IPS-NIHi7 (cell line): ENCODE measurements at regions not wholly inside any gene's neighbourhood (a gene's known extent, or its start where the extent isn't known, plus 50 kb on each side); places are given as distances from the start of the nearest gene placed in this dataset.

ENCODE experiments used
- DNase-seq: peaks from one replicate; pipeline ENCODE4 v3.0.0; 2012; ENCODE audit warnings: mixed read lengths; ENCODE audit errors: extremely low spot score

DNA sequence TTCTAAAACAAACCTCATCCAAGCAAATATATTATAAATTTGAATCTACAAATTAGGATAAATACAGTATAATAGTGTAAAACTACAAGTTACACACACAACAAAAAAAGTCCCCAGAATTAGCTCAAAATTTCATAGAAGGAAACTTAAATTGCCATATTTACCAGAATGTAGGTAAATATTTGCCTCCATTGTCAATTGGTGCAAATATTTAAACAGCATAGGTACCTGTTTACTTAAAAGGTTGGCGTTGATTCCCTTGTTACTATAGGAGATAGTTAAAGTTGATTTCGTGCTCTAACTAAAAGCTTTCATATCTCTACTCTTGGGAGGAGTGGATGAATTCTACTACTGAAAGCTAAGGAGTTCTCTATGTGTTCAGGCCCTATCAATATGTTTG lies 111.6 kb upstream of the TENT5A start:
- no peak for DNase-seq

DNA sequence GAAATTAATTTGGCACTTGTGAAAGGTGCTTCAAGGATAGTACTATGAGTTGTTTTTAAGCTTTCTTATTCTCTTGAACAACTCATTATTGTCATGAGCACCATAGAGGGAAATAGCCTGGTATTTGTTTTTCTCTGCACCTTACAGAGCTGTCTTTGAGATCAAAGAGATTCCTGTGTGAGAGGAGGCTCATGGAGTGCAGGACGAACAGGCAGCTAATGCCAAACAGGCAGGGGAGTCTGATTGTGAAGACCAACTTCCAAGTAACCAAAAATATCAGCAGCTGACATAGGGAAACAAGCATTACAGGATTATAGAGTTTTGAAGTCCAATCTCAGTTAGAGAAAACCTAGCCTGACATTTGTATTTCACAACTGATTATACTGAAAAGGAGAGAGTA lies 110.6 kb upstream of the TENT5A start:
- peak; percentile 50 for DNase-seq

DNA sequence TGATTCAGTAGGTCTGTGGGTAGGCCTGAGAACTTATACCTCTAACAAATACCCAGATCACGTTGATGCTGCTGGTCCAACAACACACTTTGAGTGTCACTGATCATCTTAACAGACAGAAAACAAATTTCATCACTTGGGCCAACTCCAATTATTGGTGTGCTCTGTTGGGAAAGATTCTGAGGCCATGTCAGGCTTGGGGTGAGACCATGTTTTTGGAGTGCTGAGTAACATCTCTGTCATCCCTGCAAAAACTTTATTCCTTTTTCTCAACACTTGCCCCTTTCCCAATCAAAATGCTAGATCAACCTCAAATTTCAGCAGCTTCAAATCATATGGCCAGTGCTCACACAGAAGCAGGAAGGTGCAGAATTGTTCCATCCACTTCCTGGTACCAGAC lies 108.8 kb upstream of the TENT5A start:
- DNase-seq = no peak

DNA sequence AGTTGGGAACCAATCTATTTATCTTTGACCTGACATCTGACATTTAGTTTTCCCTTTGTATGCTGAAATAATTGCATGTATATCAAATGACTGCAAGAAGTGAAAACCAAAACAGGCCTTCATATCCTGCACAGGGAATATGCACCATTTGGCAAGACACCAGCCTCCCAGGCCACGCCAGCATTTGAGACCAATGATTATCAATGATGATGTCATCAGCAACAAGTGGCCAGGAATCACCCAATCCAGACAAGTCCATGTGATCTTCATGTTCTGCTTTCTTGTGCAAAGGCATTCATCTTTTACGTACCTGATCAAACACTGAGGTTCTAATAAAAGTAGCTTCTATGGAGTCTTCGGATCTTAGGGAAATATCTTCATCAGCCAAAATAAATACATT lies 107.4 kb upstream of the TENT5A start:
- DNase-seq = no peak

DNA sequence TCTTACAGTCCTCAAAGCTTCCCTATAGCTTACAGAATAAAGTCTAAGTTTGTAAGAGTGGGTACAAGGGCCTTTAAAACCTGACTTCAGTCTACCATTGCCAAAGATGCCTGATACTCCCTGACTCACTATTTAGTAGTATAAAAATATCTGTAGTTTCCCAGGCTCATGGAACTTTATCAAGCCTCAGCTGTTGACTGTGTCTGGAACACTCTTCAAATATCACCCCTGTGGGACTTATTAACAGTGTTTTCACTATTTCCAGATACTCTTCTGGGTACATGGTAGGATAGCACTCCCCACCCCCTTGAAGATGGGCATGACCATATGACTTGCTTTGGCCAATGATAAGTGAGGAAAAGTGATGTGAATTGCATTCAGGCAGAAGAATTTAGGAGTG lies 105.3 kb upstream of the TENT5A start:
- DNase-seq = no peak

DNA sequence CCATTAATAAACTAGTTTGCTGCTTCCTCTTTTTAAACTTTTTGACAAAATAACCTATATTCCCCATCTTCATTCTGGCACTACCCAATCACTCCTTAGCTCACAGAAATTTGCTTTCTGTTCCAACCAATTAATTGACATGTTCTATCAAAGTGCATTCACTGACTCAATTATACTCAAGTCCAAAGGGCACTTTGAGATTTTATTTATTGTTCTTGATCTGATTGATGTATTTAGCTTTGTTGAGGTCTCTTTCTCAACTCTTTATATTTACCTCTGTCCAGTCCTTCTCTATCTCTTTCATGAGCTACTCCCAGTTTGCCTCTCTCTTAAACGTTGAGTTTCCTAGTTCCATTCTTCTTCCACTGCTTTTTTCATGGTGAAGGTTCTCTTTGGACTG lies 104.4 kb upstream of the TENT5A start:
- no peak for DNase-seq

DNA sequence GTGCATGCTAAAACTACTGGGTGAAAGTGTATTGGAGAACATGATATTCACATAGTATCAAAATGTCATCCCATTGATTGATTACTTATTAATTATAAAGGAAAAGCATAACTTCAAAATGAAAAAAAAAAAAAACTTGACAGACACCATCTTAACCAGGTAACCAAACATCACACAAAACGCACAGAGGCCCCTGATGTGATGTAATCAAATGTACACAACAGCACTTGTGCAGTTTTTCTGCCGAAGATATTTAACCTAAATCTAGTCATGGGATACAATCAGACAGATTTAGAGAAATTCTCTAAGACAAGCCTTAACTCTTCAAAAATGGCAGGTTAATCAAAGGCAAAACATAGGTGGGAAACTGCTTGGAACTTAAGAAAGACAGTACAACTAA lies 102.0 kb upstream of the TENT5A start:
- no peak for DNase-seq

DNA sequence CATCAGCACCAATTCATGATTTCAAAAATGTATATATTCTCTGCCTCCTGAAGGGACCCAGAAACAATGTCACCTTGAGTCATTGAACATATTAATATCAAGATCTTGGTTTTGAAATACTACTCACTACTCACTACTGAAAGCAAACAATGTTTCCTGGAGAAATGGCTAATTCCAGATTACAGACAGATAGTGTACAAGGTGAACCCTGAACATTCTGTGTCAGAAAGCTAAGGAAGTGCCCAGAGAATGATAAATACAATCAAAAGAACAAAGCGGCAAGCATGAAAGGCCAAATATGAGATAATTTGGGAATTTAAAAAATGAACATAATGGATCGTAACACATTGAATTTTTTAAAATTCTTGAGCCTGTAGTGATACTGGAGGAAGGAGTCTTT lies 101.5 kb upstream of the TENT5A start:
- no peak for DNase-seq

DNA sequence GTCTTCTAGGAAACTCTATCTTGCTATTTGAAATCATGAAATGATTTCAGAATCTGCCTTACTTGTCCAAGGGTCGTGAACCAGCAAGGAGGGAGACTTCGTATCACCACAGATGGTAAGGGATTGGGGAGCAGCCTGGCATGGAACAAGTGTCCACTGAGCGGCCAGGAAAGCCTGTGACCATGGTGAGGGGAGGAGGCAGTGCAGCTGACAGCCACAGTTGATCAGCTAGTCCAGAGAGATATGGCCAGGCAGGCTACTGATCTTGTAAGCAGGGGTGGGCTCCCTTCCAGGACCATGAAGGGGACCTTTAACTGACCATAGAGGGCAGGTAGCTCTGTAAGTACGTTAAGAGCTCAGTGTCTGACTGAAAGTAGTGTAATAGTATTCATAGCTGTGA lies 96.8 kb upstream of the TENT5A start:
- no peak for DNase-seq

DNA sequence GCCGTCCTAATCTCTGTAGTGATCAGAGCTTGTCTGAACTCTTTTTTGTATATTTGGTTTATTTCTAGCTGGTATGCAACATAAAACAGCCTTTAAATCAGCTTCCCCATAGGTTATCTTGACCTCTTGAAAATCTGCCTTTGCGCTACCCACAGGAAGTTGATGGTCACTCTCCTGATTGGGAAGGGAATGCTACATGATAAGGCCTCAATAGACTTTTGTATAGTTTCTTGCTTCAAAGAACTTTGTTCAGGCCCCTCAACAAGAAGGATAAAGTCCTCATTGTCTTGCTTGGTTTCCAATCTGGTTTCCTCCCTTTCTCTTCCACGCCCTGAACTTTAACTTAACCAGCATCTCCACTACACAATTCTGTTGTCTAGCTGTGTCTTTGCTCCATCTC lies 95.4 kb upstream of the TENT5A start:
- no peak for DNase-seq

DNA sequence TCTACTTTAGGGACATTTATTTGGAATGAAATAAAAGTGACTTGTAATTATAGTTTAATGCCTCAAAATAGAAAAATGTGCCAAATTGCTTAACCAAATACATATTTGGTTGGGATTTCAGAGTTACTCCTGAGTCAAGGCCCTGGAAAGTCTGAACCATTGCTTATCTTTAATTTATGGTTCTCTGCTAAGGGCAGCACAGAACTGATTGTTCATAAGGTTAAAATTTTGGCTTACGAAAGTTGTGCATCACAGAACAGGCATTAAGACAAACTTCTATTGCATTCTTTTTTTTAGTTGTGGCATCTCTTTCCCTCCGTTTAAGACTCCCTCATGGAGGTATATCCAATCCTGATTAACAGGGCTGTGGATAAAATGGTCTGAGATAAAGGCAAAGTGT lies 92.2 kb upstream of the TENT5A start:
- DNase-seq = no peak

DNA sequence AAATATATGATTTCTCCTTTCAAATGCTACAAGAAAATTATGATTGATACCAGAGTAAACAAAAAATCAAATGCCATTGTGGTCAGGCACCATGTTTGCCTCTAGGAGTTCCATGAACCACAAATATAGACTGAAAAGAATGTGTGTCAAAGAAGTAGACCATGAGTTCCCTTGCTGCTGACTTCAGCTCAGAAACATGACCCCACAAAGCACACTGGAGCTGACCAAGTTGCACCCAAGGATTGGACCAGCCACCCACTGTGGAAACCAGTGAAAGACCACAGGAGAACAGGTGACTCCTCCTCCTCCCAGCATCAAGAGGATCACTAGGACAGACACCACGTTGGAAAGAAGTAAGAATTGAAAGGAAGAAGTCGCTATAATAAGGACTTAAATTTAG lies 90.8 kb upstream of the TENT5A start:
- no peak for DNase-seq

DNA sequence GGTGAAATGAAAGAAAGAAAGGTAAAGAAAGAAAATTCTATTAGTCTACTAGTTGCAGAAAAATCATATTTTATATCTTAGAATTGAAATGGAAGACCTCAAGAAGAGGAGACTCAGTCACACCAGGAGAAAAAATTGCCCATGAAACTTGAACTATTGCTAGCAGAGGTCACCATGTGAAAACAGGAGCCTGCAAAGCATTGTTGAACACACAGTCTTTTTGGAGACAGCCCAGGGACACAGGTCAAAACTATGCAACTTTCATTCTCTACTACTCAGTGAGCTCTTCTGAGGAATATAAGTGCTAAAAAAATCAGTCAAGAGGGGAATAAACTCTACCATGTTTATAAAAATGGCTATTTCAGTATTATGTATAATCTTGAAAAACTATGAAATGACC lies 89.8 kb upstream of the TENT5A start:
- DNase-seq = no peak

DNA sequence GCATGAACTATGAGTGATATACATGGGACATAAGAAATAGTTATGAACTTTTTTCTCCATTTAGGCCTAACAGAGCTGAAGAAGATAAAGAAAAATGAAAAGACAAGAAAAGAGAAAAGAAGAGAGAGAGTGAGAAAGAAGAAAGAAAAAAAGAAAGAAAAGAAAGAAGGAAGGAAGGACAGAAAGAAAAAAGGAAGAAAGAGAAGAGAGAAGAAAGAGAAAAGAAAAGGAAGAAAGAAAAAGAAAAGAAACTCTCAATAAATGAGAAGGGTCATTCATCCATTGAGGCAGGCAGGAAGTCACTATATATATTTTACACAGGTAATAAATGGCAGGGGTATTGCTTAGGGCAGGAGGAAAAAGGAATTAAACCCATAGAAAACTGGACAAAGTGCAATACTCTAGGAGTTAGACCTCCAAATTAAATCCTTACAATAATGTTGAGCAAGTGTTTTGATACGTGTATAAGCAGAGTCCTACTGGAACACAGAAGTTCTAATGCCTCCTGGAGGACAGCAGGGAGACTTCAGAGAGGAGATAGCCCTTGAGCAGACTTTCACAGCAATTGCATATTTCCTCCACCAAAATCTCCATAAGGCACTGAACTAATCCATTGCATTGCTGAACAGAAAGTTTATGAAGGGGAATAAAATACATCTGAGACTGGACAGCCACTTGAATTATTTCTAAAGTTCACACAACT lies 86.4 kb upstream of the TENT5A start:
- no peak for DNase-seq

DNA sequence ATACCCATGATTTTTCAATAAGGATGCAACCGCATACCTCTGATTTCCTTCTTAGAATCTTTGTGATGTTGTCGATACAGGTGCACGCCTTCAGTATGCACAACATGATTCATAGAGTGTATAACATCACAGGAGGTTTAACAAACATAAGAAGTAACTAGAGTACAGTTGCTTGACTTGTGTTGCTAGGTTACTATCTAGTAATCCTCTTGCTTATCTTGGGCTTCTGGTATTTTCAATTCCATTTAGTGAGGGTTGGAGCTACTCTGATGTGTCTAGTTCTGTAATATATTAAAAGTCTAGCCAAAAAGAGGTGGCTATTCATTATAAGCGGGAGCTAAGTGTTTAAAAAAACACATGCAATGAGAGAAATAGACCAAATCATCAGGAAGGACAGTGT lies 85.5 kb upstream of the TENT5A start:
- DNase-seq = no peak

DNA sequence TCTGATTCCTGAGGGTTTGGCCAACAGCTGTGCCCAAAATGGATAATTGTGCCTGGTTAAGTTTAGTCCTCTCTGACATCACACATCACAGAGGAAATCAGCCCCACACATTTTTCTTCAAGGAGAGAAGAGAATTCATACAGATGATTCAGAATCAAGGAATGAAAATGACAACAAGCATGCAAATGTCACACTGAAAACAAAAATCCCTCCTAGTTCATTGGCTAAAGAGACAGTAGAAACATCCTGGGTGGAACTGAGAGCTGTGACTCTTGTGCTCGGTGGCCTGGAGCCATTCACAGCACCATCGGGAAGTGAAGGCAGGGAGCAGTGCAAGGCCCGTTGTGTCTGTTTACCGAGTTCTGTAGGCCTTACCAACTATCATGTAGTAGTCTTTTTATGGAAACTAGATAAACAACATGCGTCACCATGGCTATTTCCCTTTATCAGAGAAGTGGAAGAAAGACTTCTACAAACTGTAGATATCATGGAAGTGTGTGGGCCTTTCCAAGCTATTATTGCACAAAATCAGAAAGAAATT lies 81.7 kb upstream of the TENT5A start:
- DNase-seq = no peak

DNA sequence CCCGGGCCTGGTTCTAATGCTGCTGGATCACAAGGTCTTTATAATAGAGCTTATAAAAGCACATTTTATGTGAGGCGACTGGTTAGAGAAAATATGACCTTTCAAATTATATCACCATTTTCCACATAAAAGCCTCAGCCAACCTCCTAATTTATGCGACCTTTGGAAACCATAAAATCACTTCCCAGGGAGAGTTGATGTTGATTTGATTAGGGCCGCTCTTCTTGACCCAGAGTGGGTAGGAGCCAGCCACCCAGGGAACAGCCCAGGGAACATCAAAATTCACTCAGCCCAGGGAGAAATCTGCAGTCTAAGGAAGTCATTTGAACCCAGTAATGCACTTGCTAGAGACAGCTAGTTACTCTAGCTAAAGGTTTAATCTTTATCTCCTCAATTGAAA lies 79.8 kb upstream of the TENT5A start:
- no peak for DNase-seq

DNA sequence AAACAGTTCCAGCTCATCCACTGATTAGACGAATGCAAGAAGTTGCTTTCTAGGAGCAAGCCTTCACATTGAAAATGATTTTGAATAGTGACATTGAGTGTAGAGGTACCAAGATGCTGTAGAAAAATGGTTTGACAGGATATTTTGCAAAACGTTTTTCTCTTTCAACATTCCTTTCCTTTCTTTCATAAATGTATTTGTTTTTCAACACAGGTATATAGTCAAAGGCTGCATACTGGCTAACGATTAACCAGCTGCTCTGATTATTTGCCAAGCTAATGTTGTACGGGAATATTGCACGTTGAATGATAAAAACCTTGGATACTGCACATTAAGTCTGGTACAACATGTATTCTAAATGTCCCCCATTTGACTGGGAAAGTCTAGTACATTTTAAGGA lies 78.8 kb upstream of the TENT5A start:
- DNase-seq = no peak

DNA sequence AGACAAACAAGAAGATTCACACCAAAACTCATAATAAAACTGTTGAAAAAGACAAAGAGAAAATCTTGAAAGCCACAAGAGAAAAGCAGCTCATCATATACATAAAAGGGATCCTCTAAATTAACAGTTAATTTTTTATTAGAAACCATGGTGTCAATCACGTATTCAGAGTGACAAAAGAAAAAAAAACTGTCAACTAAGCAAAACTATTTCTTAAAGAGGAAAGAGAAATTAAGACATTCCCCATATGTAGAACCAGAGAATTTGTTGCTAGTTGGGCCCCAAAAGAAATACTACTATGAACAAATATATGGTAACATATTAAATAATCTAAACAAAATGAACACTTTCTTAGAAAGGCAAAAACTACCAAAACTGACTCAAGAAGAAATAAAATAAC lies 74.3 kb upstream of the TENT5A start:
- no peak for DNase-seq

DNA sequence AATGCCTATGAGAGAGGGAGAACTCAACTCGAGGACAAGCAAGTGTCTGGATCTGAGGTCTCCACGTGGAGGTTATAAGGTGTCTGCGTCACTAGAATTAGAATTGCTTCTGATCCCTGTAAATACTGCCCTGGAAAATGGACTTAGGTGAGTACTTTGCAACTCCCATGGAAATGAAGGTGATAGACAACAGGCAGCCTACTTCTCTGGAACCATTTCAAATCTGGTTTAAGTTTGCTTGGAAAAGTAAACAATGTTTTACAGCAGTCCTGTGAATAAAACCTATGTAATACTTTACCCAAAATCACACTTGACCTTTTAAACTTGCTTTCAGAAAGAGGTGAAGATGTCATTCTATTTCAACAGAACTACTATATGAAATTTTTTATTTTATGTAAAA lies 70.1 kb upstream of the TENT5A start:
- no peak for DNase-seq

DNA sequence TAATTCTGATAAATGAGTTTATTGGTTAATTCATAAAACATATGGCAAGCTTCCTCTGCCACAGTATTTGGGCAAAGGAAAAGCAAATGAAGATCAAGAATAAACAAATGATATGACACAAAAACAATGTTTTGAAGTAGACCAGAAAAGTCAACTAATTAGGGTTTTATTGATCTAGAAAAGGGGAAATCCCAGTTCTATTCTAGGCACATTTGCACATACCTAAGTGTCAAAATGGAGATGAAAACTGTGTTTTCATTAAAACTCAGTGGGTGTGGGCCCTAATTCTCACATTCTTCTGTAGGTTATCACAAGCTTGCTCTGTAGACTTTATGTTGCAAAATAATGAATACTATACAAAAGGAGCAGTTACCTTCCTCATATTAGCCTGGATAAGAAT lies 69.0 kb upstream of the TENT5A start:
- no peak for DNase-seq

DNA sequence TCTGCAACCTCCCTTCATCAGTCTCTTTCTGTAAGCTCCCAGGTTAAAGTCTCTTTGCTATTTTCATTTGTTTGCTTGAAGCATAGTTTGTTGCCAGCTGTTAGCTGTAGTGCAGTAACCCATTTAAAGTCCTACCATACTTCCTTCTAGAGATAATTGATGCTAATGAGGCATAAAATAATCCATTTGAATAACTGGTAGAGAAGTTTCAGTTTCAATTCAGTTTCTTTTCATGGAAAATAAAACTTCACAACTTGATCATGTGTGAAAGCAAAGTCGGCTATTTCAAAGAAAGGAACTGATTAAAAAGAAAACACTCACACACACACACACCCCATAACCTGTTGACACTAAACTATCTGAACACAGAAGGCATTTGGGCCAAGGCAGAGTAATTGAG lies 68.5 kb upstream of the TENT5A start:
- DNase-seq = no peak

DNA sequence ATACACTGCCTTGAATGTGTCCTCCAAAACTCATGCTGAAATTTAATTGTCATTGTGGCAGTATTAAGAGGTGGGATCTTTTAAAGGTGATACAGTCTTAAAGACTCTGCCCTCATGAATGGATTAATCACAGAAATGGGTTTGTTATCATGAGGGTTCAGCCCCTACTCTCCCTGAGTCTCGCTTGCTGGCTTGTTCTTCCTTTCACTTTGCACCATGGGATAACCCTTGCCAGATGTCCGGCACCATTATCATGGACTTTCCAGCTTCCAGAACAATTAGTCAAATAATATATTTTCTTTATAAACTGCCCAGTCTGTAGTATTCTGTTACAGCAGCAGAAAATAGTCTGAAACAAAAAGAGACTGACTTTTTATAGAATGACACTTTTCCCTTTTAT lies 67.9 kb upstream of the TENT5A start:
- DNase-seq = no peak

DNA sequence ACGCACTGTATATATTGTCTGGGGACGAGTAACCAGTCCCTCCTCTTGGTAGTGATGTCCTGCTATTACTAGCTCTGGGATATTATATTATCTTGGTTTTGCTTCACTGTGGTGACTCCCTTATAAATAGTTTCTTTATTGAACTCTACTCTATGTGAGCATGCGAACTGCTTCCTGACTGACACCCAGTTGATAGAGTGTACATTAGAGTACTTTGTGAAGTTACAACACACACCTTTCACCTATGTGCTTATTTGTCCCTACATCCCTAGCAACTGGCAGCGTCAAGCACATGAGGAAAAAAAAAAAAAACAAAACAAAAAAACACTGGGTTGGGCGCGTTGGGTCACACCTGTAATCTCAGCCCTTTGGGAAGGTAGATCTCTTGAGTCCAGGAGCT lies 67.3 kb upstream of the TENT5A start:
- no peak for DNase-seq
